HEK293T (cell line): ENCODE measurements at regions not wholly inside any gene's neighbourhood (a gene's known extent, or its start where the extent isn't known, plus 50 kb on each side); places are given as distances from the start of the nearest gene placed in this dataset.
"Not testable (repeated sequence)": the region's sequence is repeated elsewhere in the genome, so short reads cannot be mapped to it uniquely, and the experiment has no call there.

Experiments used
- CTCF ChIA-PET: fragments of 350-600 bp; formaldehyde crosslinking; extraction: SDS; loops from one replicate; lab custom pipeline; 2021; ENCODE audit warnings: antibody characterized with exemption, inconsistent platforms; lab: Yijun Ruan, JAX
- POLR2A ChIA-PET: fragments of 350-600 bp; formaldehyde crosslinking; extraction: SDS; loops from one replicate; lab custom pipeline; 2020; ENCODE audit warnings: antibody characterized with exemption, inconsistent platforms; lab: Yijun Ruan, JAX
- DNase-seq: peaks from one replicate; pipeline ENCODE4 v3.0.0; 2012; ENCODE audit warnings: mixed read lengths; ENCODE audit errors: extremely low spot score
- ARNT ChIP-seq: fragments of 450-650 bp; IDR thresholded peaks from 2 replicates; pipeline ENCODE4 v1.6.1; 2017; ENCODE audit warnings: mild to moderate bottlenecking
- BHLHE40 ChIP-seq: fragments of 450-650 bp; IDR thresholded peaks from 2 replicates; pipeline ENCODE4 v1.6.1; 2016; ENCODE audit warnings: mild to moderate bottlenecking, moderate library complexity, borderline replicate concordance
- CTBP1 ChIP-seq: fragments of 450-650 bp; IDR thresholded peaks from 2 replicates; pipeline ENCODE4 v1.6.1; 2016; ENCODE audit warnings: borderline replicate concordance
- ELF4 ChIP-seq: fragments of 450-650 bp; IDR thresholded peaks from 2 replicates; pipeline ENCODE4 v1.6.1; 2017; ENCODE audit warnings: antibody characterized with exemption
- FOXA1 ChIP-seq: fragments of 450-650 bp; IDR thresholded peaks from 2 replicates; pipeline ENCODE4 v1.6.1; 2016; ENCODE audit warnings: mild to moderate bottlenecking
- FOXK2 ChIP-seq: fragments of 450-650 bp; IDR thresholded peaks from 2 replicates; pipeline ENCODE4 v1.6.1; 2016; ENCODE audit warnings: mild to moderate bottlenecking
- FOXM1 ChIP-seq: fragments of 450-650 bp; IDR thresholded peaks from 2 replicates; pipeline ENCODE4 v1.6.1; 2017; ENCODE audit warnings: mild to moderate bottlenecking, borderline replicate concordance
- HDGF ChIP-seq: fragments of 450-650 bp; IDR thresholded peaks from 2 replicates; pipeline ENCODE4 v1.6.1; 2017; ENCODE audit warnings: antibody characterized with exemption, borderline replicate concordance
- L3MBTL2 ChIP-seq: fragments of 450-650 bp; conservative IDR thresholded peaks from 2 replicates; pipeline ENCODE4 v1.6.1; 2016; ENCODE audit warnings: mild to moderate bottlenecking
- LEF1 ChIP-seq: fragments of 450-650 bp; IDR thresholded peaks from 2 replicates; pipeline ENCODE4 v1.6.1; 2017; ENCODE audit warnings: mild to moderate bottlenecking, borderline replicate concordance
- NFRKB ChIP-seq: fragments of 450-650 bp; IDR thresholded peaks from 2 replicates; pipeline ENCODE4 v1.6.1; 2016; ENCODE audit warnings: mild to moderate bottlenecking, moderate library complexity
- SP1 ChIP-seq: fragments of 450-650 bp; IDR thresholded peaks from 2 replicates; pipeline ENCODE4 v1.6.1; 2017
- SUZ12 ChIP-seq: fragments of 450-650 bp; IDR thresholded peaks from 2 replicates; pipeline ENCODE4 v1.6.1; 2016; ENCODE audit warnings: mild to moderate bottlenecking
- TARDBP ChIP-seq: fragments of 450-650 bp; IDR thresholded peaks from 2 replicates; pipeline ENCODE4 v1.6.1; 2016
- ZNF384 ChIP-seq: fragments of 450-650 bp; IDR thresholded peaks from 2 replicates; pipeline ENCODE4 v1.6.1; 2016
- TF ChIP-seq, protein P1 (sequence below): fragments of 450-650 bp; IDR thresholded peaks from 2 replicates; pipeline ENCODE4 v1.6.1; 2016

DNA sequence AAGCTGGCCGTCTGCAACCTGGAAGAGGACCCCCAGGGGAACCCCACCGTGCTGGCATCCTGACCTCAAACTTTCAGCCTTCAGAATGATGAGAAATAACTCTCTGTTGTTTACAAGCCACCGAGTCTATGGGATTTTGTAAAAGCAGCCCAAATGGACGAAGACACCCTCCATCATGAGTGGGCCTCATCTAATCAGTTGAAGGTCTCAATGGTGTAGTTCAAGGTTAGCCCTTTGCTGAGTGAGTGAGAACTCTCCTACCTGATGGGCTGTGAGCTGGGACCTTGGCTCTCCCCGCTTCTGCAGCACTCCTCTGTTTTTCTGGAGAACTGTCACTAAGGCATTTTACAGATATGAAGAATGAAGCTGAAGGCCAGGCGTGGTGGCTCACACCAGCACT is 325.9 kb upstream of the TNRC6C start:
- ChIA-PET CTCF (no interaction called here), POLR2A (no interaction called here)
- DNase-seq: no peak
- TF ChIP-seq L3MBTL2 (no peak), ELF4 (no peak), CTBP1 (no peak), TARDBP (no peak), SP1 (no peak), ARNT (no peak), FOXA1 (no peak), FOXK2 (no peak), BHLHE40 (no peak), LEF1 (no peak), SUZ12 (no peak), ZNF384 (no peak), HDGF (no peak), FOXM1 (no peak)
- TF ChIP-seq, protein P1, sequence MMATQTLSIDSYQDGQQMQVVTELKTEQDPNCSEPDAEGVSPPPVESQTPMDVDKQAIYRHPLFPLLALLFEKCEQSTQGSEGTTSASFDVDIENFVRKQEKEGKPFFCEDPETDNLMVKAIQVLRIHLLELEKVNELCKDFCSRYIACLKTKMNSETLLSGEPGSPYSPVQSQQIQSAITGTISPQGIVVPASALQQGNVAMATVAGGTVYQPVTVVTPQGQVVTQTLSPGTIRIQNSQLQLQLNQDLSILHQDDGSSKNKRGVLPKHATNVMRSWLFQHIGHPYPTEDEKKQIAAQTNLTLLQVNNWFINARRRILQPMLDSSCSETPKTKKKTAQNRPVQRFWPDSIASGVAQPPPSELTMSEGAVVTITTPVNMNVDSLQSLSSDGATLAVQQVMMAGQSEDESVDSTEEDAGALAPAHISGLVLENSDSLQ: no peak

DNA sequence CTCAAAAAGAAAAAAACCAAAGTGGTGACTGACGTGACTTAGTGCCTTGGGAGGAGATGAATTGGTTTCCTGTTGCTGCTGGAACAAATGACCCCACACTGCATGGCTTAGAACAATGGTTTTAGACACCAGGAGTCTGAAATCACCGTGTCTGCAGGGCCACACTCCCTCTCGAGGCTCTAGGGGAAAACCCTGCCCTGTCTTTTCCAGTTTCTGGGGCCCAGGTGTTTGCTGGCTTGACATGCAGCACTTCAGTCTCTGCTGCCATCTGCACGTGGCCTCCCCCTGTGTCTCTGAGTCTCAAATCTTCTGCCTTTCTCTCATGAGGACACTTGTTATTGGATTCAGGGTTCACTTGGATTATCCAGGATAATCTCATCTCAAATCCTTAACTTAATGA is 323.8 kb upstream of the TNRC6C start:
- ChIA-PET POLR2A (no interaction called here), CTCF (no interaction called here)
- DNase-seq: no peak
- no peak for TF ChIP-seq NFRKB
- no peak for TF ChIP-seq L3MBTL2
- TF ChIP-seq ZNF384: no peak
- no peak for TF ChIP-seq HDGF
- TF ChIP-seq ELF4: no peak
- no peak for TF ChIP-seq SP1
- no peak for TF ChIP-seq SUZ12
- TF ChIP-seq FOXK2: no peak
- TF ChIP-seq, protein P1: no peak
- no peak for TF ChIP-seq FOXA1
- no peak for TF ChIP-seq LEF1
- TF ChIP-seq FOXM1: no peak
- no peak for TF ChIP-seq CTBP1
- no peak for TF ChIP-seq ARNT
- no peak for TF ChIP-seq TARDBP

DNA sequence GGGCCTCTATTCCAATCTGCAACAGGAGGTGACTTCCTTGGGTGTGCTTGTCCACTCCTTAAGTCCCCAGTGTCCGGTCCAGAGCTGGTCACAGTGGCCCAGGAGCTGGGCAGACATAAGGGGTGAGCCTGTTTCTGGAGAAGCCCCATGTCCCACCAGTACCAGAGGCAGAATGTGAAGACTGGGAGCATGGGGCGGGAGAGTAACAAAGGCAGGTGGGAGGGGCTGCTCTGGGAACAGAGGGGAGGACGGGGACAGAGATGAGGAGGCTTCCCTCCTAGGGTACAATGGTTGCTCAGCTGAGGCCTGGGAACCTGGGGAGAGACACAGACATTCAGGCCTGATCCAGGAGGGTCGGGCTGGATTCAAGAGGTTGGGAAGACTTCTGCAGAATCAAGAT is 323.3 kb upstream of the TNRC6C start:
- ChIA-PET CTCF (no interaction called here), POLR2A (no interaction called here)
- no peak for DNase-seq
- TF ChIP-seq ZNF384: no peak
- TF ChIP-seq SP1: no peak
- no peak for TF ChIP-seq ELF4
- TF ChIP-seq ARNT: no peak
- no peak for TF ChIP-seq FOXM1
- TF ChIP-seq BHLHE40: no peak
- TF ChIP-seq CTBP1: no peak
- TF ChIP-seq SUZ12: no peak
- TF ChIP-seq FOXA1: no peak
- TF ChIP-seq NFRKB: no peak
- no peak for TF ChIP-seq TARDBP
- TF ChIP-seq, protein P1: no peak
- TF ChIP-seq L3MBTL2: no peak
- no peak for TF ChIP-seq HDGF
- no peak for TF ChIP-seq FOXK2
- no peak for TF ChIP-seq LEF1

DNA sequence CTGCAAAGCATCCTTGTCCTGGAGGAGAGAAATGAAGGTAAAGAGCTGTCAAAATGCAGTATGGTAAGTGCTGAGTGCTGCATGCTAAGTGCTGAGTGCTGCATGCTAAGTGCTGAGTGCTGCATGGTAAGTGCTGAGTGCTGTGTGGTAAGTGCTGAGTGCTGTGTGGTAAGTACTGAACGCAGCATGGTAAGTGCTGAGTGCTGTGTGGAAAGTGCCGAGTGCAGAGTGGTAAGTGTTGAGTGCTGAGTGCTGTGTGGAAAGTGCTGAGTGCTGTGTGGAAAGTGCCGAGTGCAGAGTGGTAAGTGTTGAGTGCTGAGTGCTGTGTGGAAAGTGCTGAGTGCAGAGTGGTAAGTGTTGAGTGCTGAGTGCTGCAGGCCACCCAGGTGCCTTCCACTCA is 322.7 kb upstream of the TNRC6C start:
- POLR2A ChIA-PET, DNase-seq, CTCF ChIA-PET: not testable (repeated sequence)

DNA sequence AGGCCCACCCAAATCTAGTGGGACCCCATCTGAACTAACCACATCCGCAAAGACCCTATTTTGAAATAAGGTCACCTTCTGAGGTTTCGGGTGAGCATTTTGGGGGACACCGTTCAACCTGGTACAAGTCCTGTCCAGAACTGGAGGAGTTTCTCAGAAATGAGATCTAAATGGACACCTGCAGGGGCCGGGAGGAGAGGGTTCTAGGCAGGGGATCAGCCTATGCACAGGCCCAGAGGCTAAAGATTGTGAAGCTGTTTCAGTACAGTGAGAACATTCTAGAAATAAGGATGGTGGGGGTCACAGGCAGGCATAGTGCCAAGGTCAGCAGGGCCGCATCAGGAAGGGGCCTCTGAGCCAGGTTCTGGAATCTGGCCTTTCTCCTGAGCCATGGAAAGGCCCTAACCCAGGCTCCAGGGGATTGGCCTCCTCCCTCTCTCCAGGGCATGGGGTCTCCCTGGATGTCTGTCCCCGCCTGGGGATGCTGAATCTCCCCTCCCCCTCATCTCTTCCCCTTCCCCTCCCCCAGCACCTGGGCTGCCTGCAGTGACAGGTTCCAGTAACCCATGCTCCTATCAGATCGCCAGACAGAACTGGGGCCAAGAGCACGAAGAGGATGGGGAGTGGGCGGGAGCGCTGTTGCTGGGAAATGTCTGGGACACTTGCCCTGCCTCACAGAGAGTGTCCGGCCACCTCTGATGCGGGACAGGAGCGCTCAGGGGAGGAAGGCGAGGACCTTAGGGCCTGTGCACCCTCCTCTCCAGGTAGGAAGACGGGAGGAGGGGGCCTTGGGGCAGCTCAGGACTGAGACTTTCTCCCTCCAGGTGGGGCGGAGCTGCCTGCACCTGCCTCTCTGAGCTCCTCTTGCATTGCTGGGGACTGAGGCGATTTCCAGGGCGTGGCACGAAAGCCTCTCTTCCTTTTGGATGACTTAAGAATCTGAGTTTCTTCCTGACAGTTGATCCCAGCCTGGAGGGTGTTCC is 321.4 kb upstream of the TNRC6C start:
- no peak for DNase-seq
- CTCF ChIA-PET: no interaction called here
- POLR2A ChIA-PET: no interaction called here
- TF ChIP-seq FOXK2: no peak
- no peak for TF ChIP-seq FOXA1
- TF ChIP-seq, protein P1: no peak
- TF ChIP-seq ELF4: no peak
- no peak for TF ChIP-seq SP1
- no peak for TF ChIP-seq ZNF384
- no peak for TF ChIP-seq L3MBTL2
- TF ChIP-seq CTBP1: no peak
- TF ChIP-seq HDGF: no peak
- TF ChIP-seq SUZ12: no peak
- TF ChIP-seq TARDBP: no peak
- no peak for TF ChIP-seq BHLHE40
- TF ChIP-seq NFRKB: no peak
